Transverse colon (tissue), 4 donors: ENCODE measurements at regions not wholly inside any gene's neighbourhood (a gene's known extent, or its start where the extent isn't known, plus 50 kb on each side); places are given as distances from the start of the nearest gene placed in this dataset.

Experiments used
- DNase-seq: peaks from one replicate; pipeline ENCODE4 v3.0.0-alpha.2; 2019
- H3K27ac ChIP-seq, 4 donors: fragments of 200-600 bp; sonication (generic); 2 replicates each; pipeline ENCODE4 v1.5.1; 2016 to 2018; ENCODE audit warnings: inconsistent platforms in 4 of 4
- H3K27me3 ChIP-seq: fragments of 200-600 bp; sonication (generic); 2 replicates; pipeline ENCODE4 v1.5.1; 2017; ENCODE audit warnings: inconsistent platforms
- H3K36me3 ChIP-seq, 4 donors: fragments of 200-600 bp; sonication (generic); 2 replicates each; pipeline ENCODE4 v1.5.1; 2017 to 2019; ENCODE audit warnings: inconsistent platforms in 4 of 4
- H3K4me1 ChIP-seq, 4 donors: fragments of 200-600 bp; sonication (generic); 2 replicates each; pipeline ENCODE4 v1.5.1; 2017 to 2020; ENCODE audit warnings: inconsistent platforms in 4 of 4
- H3K4me3 ChIP-seq, 4 donors: fragments of 200-600 bp; sonication (generic); 1 replicate in 1 of 4; 2 replicates in 3 of 4; pipeline versions ENCODE4 v1.5.1 to v1.6.1; 2017 to 2019; ENCODE audit warnings: inconsistent platforms in 4 of 4
- H3K9me3 ChIP-seq, 2 donors: fragments of 200-600 bp; sonication (generic); 2 replicates each; pipeline ENCODE4 v1.5.1; 2017 to 2019; ENCODE audit warnings: inconsistent platforms in 2 of 2
- CTCF ChIP-seq, 5 experiments: fragments of 200-600 bp in 3 of 5; fragments of 450-650 bp in 2 of 5; sonication (generic) in 3 of 5; IDR thresholded peaks; 1 replicate in 2 of 5; 2 replicates in 3 of 5; pipeline ENCODE4 v1.5.1; 2016 to 2017; ENCODE audit warnings: antibody characterized with exemption in 5 of 5, inconsistent platforms in 3 of 5, mild to moderate bottlenecking in 2 of 5, moderate library complexity in 1 of 5
- EP300 ChIP-seq: sonication (generic); formaldehyde crosslinking; IDR thresholded peaks from one replicate; pipeline ENCODE4 v1.6.1; 2017; ENCODE audit warnings: antibody characterized with exemption, low read depth
- POLR2A ChIP-seq: fragments of 450-650 bp; IDR thresholded peaks from one replicate; pipeline ENCODE4 v1.6.1; 2016; ENCODE audit warnings: antibody characterized with exemption, mild to moderate bottlenecking, moderate library complexity
- POLR2AphosphoS5 ChIP-seq, 3 donors: sonication (generic); formaldehyde crosslinking; IDR thresholded peaks; one replicate each; pipeline ENCODE4 v1.6.1; 2016; ENCODE audit warnings: antibody characterized with exemption in 3 of 3
- WGBS, 2 donors: methylation state at CpG; one replicate each; pipeline ENCODE4 v1.1.5; 2018; ENCODE audit warnings: low coverage in 1 of 2; 5-methylcytosine and 5-hydroxymethylcytosine counted together
- in situ Hi-C, 4 donors: fragments of 200-750 bp; cut with MboI; loops; one replicate each; pipeline versions ENCODE4 v1.15.0 to v1.15.1; 2017; ENCODE audit warnings: low sequenced_read_pairs in 3 of 4, low pct_ligation_motif_present in 1 of 4, low pct_unique_long_range_greater_than_20kb in 1 of 4
- intact Hi-C: fragments of 100-400 bp; cut with DNase I; formaldehyde crosslinking; loops from one replicate; pipeline ENCODE4 v1.15.1; 2023; ENCODE audit warnings: low total_unique reads

- H3K4me3 ChIP-seq = no peak overlapping the region
- H3K36me3 ChIP-seq = no peaks in the 10 kb centered on the region
- in situ Hi-C loops (no loop called here), intact Hi-C loops (no loop called here)
- TF ChIP-seq POLR2A (no peak), POLR2AphosphoS5 (IDR thresholded peaks at IDR 0.05) (no peak), CTCF (IDR thresholded peaks at IDR 0.05) (no peak), EP300 (no peak)
- no peaks in the 10 kb centered on the region for H3K4me1 ChIP-seq
- DNase-seq = no peak
- WGBS, 2 donors = 75 to 95% methylated on average over 5 to 11 of the region's 11 CpGs
- no peak overlapping the region for H3K27ac ChIP-seq
- no peaks in the 10 kb centered on the region for H3K9me3 ChIP-seq
- no peaks in the 10 kb centered on the region for H3K27me3 ChIP-seq
Observed at GRCh38 chr5:11997942-11998341, 93.7 kb upstream of the CTNND2 start.

- WGBS, 2 donors = 43 to 52% methylated on average over 2 of the region's 2 CpGs
- in situ Hi-C loops (no loop called here), intact Hi-C loops (no loop called here)
- H3K9me3 ChIP-seq = no peaks in the 10 kb centered on the region
- no peaks in the 10 kb centered on the region for H3K4me1 ChIP-seq
- DNase-seq = no peak
- no peaks in the 10 kb centered on the region for H3K36me3 ChIP-seq
- H3K27me3 ChIP-seq = no peaks in the 10 kb centered on the region
- no peak overlapping the region for H3K4me3 ChIP-seq
- no peak overlapping the region for H3K27ac ChIP-seq
- no peak for TF ChIP-seq CTCF (IDR thresholded peaks at IDR 0.05)
- TF ChIP-seq EP300 = no peak
- no peak for TF ChIP-seq POLR2A
- TF ChIP-seq POLR2AphosphoS5 (IDR thresholded peaks at IDR 0.05) = no peak
Observed at GRCh38 chr5:11992518-11992917, 88.3 kb upstream of the CTNND2 start.

GRCh38 chr5:11985993-11986392 lies 81.7 kb upstream of the CTNND2 start:
- TF ChIP-seq POLR2A (no peak), EP300 (no peak), CTCF (IDR thresholded peaks at IDR 0.05) (no peak), POLR2AphosphoS5 (IDR thresholded peaks at IDR 0.05) (no peak)
- no peaks in the 10 kb centered on the region for H3K27me3 ChIP-seq
- H3K27ac ChIP-seq = no peak overlapping the region
- WGBS, 2 donors = 63 to 82% methylated on average over 2 of the region's 2 CpGs
- intact Hi-C loops (no loop called here), in situ Hi-C loops (no loop called here)
- H3K36me3 ChIP-seq = no peaks in the 10 kb centered on the region
- DNase-seq = no peak
- H3K9me3 ChIP-seq = no peaks in the 10 kb centered on the region
- no peak overlapping the region for H3K4me3 ChIP-seq
- no peaks in the 10 kb centered on the region for H3K4me1 ChIP-seq

- no peak overlapping the region for H3K27ac ChIP-seq
- DNase-seq = no peak
- in situ Hi-C loops (no loop called here), intact Hi-C loops (no loop called here)
- no peak overlapping the region for H3K4me3 ChIP-seq
- WGBS, 2 donors = 67 to 89% methylated on average over 1 of the region's 1 CpG
- TF ChIP-seq POLR2AphosphoS5 (IDR thresholded peaks at IDR 0.05) (no peak), EP300 (no peak), CTCF (IDR thresholded peaks at IDR 0.05) (no peak), POLR2A (no peak)
- H3K27me3 ChIP-seq = no peaks in the 10 kb centered on the region
- H3K4me1 ChIP-seq = no peaks in the 10 kb centered on the region
- H3K9me3 ChIP-seq = no peaks in the 10 kb centered on the region
- H3K36me3 ChIP-seq = no peaks in the 10 kb centered on the region
Observed at GRCh38 chr5:11984196-11984595, 80.0 kb upstream of the CTNND2 start.
